ENCODE measurements at regions not wholly inside any gene's neighbourhood (a gene's known extent, or its start where the extent isn't known, plus 50 kb on each side); places are given as distances from the start of the nearest gene placed in this dataset.
A peak's percentile ranks its signal among the peaks of the same experiment; 100 is the strongest.

DNA sequence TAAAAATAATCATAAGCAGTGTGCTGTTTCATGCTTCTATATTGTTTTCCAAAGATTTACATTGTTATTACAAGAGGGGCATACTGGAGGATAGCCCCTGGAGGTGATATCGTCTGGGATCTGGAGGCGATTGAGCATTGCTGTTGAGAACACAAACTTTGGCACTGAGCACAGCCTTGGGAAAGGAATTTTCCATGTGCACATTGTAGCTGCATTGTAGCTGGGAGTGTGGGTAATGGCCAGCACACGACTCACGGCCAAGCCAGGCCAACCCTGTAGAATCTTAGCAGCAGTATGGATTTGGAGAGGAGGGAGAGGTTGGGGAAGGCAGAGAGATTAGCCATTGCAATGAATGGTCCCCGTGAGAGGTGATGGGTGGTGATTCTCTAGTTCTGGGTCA lies 121.9 kb downstream of the SMIM20 start:
- no peak for DNase-seq
- Histone ChIP-seq H3K36me3 (no peaks in the 10 kb centered on the region), H3K27me3 (no peaks in the 10 kb centered on the region), H3K9me3 (no peaks in the 10 kb centered on the region), H3K27ac (no peak overlapping the region), H3K4me1 (peaks cover 0 to 18% (median 16%) of the 10 kb centered on the region in 4 donors), H3K4me3 (no peak overlapping the region)
- intact Hi-C loops (cut with DNase I; ENCODE audit: low total_unique reads) = no loop called here
- TF ChIP-seq, protein P1, sequence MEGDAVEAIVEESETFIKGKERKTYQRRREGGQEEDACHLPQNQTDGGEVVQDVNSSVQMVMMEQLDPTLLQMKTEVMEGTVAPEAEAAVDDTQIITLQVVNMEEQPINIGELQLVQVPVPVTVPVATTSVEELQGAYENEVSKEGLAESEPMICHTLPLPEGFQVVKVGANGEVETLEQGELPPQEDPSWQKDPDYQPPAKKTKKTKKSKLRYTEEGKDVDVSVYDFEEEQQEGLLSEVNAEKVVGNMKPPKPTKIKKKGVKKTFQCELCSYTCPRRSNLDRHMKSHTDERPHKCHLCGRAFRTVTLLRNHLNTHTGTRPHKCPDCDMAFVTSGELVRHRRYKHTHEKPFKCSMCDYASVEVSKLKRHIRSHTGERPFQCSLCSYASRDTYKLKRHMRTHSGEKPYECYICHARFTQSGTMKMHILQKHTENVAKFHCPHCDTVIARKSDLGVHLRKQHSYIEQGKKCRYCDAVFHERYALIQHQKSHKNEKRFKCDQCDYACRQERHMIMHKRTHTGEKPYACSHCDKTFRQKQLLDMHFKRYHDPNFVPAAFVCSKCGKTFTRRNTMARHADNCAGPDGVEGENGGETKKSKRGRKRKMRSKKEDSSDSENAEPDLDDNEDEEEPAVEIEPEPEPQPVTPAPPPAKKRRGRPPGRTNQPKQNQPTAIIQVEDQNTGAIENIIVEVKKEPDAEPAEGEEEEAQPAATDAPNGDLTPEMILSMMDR (IDR thresholded peaks at IDR 0.05) = no peak

DNA sequence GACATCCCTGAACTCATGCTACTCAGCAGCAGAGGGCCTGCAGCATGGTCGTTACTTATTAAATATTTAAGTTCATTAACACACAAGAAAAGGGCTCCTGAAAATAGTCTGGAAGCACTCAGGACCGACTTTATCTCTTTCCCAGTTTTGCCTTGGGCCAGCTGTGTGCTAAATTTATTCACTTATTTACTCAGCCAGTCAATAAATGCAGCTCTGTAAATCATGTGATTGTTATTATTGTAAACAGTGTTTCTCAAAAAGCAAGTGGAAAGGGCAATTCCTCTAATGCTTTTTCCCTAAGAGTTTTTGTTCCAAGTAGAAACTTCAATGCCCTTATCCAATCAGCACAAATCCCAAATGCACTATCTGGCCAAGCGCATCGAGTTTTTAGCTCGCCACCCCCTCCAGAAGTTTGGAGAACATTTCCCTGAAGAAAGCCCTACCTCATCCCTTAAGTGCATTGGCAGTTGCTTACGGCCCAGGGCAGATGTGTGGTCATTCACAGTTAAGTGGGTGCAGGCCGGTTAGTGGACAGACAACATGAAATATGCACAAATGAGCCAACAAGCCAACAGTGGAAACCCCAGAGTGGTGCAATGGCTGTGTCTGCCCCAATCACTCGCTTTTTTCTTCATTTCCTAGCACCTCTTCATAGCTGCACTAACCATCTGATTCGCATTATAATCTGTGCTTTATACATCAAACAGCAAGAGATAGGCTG lies 125.8 kb downstream of the SMIM20 start:
- no peaks in the 10 kb centered on the region for H3K36me3 ChIP-seq
- no peaks in the 10 kb centered on the region for H3K9me3 ChIP-seq
- H3K4me1 ChIP-seq = no peaks in the 10 kb centered on the region
- no peaks in the 10 kb centered on the region for H3K27me3 ChIP-seq
- TF ChIP-seq, protein P1 (IDR thresholded peaks at IDR 0.05) = no peak
- H3K4me3 ChIP-seq = no peak overlapping the region
- no peak overlapping the region for H3K27ac ChIP-seq
- DNase-seq = peak; percentile 49 to 58
- intact Hi-C loops (cut with DNase I; ENCODE audit: low total_unique reads) = no loop called here

DNA sequence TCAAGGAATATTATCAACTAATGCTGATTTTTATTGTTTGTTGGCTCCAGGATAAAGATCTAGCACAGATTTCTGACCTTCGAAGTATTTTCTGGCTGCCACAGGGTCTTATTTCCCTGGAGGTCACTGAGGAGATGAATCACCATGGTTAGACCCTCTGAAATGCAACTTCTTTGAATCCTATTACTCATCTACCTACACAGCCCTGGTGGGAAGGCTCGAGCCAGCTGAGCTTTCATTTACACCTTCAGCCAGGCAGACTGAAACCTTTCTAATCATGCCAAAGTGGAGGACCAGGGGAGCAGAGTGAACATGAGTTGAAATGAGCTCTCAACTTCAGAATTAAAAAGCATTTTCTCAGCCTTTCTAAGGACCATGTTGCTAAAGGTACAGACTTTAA lies 130.5 kb downstream of the SMIM20 start:
- intact Hi-C loops (cut with DNase I; ENCODE audit: low total_unique reads) = no loop called here
- TF ChIP-seq, protein P1 (IDR thresholded peaks at IDR 0.05) = no peak
- Histone ChIP-seq H3K36me3 (no peaks in the 10 kb centered on the region), H3K4me1 (peaks cover 0 to 19% (median 12%) of the 10 kb centered on the region in 4 donors), H3K27me3 (no peaks in the 10 kb centered on the region), H3K27ac (no peak overlapping the region), H3K4me3 (no peak overlapping the region), H3K9me3 (no peaks in the 10 kb centered on the region)
- no peak for DNase-seq

DNA sequence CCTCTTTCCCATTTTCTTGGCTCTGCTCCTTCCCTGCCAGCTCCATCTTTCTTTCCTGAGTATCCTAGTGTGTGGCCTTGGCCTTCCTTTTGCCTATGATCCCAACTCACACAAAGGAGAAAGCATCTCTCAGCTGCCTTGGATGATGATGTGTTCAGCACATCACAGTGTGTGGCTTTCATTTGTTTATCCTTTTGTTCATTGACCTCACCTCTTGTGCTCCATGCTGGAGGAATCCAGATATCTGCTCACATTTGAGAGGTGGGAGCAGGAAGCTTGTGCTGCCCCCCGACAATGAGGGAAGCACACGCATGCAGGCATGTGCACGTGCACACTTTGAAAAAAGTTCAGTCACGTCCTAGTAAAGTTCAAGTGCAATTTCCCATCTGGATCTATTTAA lies 131.0 kb downstream of the SMIM20 start:
- Histone ChIP-seq H3K4me1 (peaks cover 0 to 24% (median 15%) of the 10 kb centered on the region in 4 donors), H3K9me3 (no peaks in the 10 kb centered on the region), H3K4me3 (no peak overlapping the region), H3K27ac (no peak overlapping the region), H3K27me3 (no peaks in the 10 kb centered on the region), H3K36me3 (no peaks in the 10 kb centered on the region)
- intact Hi-C loops (cut with DNase I; ENCODE audit: low total_unique reads) = no loop called here
- no peak for DNase-seq
- TF ChIP-seq, protein P1 (IDR thresholded peaks at IDR 0.05) = no peak

DNA sequence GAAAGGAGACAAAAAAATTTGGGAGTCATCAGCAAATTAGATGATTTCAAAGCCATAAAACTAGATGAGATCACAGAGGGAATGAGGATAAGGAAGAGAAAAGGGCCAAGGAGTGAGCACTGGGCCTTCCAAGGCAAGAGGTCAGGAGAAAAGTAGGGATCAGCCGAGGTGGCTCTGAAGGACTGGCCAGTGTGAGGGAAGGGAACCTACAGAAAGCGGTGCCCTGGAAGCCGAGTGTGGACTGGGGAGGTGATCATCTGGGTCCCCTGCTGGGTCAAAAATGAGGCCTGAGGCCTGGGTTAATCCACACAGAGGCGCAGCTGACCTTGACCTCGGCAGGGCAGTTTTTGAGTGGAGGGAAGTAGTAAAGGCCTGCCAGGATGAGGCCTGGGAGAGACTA lies 133.8 kb downstream of the SMIM20 start:
- TF ChIP-seq, protein P1 (IDR thresholded peaks at IDR 0.05) = no peak
- H3K36me3 ChIP-seq = no peaks in the 10 kb centered on the region
- H3K27ac ChIP-seq = peak overlapping the region; percentile 73 to 78
- no peaks in the 10 kb centered on the region for H3K9me3 ChIP-seq
- H3K27me3 ChIP-seq = no peaks in the 10 kb centered on the region
- no peak overlapping the region for H3K4me3 ChIP-seq
- intact Hi-C loops (cut with DNase I; ENCODE audit: low total_unique reads) = no loop called here
- H3K4me1 ChIP-seq = peaks cover 0 to 24% (median 15%) of the 10 kb centered on the region in 4 donors
- no peak for DNase-seq

Measured in tibial artery (tissue), 4 donors.